ENCODE measurements at regions not wholly inside any gene's neighbourhood (a gene's known extent, or its start where the extent isn't known, plus 50 kb on each side); places are given as distances from the start of the nearest gene placed in this dataset.

DNA sequence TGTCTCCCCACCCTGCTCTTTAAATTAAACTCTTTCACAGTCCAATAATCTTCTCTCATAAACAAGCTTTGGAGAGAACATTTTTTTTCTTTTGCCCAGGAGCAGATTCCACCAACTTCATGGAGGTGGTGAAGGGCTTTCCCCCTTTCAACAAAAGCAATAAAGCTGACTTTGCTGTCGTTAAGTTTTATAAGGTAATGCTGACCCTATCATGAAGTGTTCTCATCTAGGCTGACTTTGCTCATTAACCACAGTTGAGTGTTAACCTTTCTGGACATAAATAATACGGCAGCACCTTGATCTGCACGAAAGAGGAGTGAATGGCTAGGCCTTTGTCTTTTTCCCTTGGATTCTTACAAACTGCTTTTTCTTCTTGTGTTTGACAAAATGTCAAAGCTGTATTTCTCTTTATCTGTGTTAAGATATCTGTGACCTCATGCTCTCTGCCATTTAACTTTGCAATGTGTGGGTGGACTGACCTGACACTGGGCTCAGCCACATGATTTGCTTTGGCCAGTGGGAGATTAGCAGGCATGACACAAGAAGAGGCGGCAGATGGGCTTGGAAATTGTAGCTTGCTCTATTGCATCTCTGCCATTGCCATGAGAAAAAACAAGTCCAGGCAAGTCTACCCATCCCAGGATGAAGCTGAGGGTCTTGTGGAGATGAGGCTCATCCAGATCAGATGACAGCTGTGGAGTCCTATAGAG, 470.9 kb upstream of the CCDC196 start:
- no peaks in the 10 kb centered on the region for H4K20me1 ChIP-seq (replicated peaks; ENCODE audit: insufficient read depth)
- no peaks in the 10 kb centered on the region for H3K79me2 ChIP-seq (replicated peaks; ENCODE audit: insufficient read depth)
- peaks cover 3% of the 10 kb centered on the region for H3K27me3 Mint-ChIP-seq (ENCODE audit: insufficient read depth, low read depth, poor library complexity)
- ATAC-seq (no peak), DNase-seq (ENCODE audit: low spot score) (no peak)
- H3K27me3 ChIP-seq (ENCODE audit: insufficient read depth): no peaks in the 10 kb centered on the region
- no peak overlapping the region for H3K4me3 ChIP-seq
- TF ChIP-seq ZNF114 (CRISPR knock-in tag; IDR thresholded peaks at IDR 0.05): no peak
- no peak for TF ChIP-seq EZH2phosphoT487 (IDR thresholded peaks at IDR 0.05; ENCODE audit: unreplicated experiment)
- TF ChIP-seq CREB1 (CRISPR knock-in tag; IDR thresholded peaks at IDR 0.05; ENCODE audit: low read depth): no peak
- TF ChIP-seq ZNF331 (CRISPR knock-in tag; IDR thresholded peaks at IDR 0.05; ENCODE audit: low read depth): no peak
- TF ChIP-seq JUNB (IDR thresholded peaks at IDR 0.05; ENCODE audit: unreplicated experiment): no peak
- no peak for TF ChIP-seq ETS1 (IDR thresholded peaks at IDR 0.05)
- no peak for TF ChIP-seq CTCF (conservative IDR thresholded peaks at IDR 0.05; ENCODE audit: low read depth in 2 of 2)
- no peak for TF ChIP-seq POLR2AphosphoS5 (IDR thresholded peaks at IDR 0.05; ENCODE audit: low read depth)
- TF ChIP-seq, protein P1, sequence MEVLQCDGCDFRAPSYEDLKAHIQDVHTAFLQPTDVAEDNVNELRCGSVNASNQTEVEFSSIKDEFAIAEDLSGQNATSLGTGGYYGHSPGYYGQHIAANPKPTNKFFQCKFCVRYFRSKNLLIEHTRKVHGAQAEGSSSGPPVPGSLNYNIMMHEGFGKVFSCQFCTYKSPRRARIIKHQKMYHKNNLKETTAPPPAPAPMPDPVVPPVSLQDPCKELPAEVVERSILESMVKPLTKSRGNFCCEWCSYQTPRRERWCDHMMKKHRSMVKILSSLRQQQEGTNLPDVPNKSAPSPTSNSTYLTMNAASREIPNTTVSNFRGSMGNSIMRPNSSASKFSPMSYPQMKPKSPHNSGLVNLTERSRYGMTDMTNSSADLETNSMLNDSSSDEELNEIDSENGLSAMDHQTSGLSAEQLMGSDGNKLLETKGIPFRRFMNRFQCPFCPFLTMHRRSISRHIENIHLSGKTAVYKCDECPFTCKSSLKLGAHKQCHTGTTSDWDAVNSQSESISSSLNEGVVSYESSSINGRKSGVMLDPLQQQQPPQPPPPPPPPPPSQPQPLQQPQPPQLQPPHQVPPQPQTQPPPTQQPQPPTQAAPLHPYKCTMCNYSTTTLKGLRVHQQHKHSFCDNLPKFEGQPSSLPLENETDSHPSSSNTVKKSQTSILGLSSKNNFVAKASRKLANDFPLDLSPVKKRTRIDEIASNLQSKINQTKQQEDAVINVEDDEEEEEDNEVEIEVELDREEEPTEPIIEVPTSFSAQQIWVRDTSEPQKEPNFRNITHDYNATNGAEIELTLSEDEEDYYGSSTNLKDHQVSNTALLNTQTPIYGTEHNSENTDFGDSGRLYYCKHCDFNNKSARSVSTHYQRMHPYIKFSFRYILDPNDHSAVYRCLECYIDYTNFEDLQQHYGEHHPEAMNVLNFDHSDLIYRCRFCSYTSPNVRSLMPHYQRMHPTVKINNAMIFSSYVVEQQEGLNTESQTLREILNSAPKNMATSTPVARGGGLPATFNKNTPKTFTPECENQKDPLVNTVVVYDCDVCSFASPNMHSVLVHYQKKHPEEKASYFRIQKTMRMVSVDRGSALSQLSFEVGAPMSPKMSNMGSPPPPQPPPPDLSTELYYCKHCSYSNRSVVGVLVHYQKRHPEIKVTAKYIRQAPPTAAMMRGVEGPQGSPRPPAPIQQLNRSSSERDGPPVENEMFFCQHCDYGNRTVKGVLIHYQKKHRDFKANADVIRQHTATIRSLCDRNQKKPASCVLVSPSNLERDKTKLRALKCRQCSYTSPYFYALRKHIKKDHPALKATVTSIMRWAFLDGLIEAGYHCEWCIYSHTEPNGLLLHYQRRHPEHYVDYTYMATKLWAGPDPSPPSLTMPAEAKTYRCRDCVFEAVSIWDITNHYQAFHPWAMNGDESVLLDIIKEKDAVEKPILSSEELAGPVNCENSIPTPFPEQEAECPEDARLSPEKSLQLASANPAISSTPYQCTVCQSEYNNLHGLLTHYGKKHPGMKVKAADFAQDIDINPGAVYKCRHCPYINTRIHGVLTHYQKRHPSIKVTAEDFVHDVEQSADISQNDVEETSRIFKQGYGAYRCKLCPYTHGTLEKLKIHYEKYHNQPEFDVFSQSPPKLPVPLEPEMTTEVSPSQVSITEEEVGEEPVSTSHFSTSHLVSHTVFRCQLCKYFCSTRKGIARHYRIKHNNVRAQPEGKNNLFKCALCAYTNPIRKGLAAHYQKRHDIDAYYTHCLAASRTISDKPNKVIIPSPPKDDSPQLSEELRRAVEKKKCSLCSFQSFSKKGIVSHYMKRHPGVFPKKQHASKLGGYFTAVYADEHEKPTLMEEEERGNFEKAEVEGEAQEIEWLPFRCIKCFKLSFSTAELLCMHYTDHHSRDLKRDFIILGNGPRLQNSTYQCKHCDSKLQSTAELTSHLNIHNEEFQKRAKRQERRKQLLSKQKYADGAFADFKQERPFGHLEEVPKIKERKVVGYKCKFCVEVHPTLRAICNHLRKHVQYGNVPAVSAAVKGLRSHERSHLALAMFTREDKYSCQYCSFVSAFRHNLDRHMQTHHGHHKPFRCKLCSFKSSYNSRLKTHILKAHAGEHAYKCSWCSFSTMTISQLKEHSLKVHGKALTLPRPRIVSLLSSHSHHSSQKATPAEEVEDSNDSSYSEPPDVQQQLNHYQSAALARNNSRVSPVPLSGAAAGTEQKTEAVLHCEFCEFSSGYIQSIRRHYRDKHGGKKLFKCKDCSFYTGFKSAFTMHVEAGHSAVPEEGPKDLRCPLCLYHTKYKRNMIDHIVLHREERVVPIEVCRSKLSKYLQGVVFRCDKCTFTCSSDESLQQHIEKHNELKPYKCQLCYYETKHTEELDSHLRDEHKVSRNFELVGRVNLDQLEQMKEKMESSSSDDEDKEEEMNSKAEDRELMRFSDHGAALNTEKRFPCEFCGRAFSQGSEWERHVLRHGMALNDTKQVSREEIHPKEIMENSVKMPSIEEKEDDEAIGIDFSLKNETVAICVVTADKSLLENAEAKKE (CRISPR knock-in tag; IDR thresholded peaks at IDR 0.05): no peak
- TF ChIP-seq NANOG (IDR thresholded peaks at IDR 0.05; ENCODE audit: borderline replicate concordance): no peak
- TF ChIP-seq EZH2 (IDR thresholded peaks at IDR 0.05; ENCODE audit: low read depth, unreplicated experiment): no peak
- TF ChIP-seq STAT1 (IDR thresholded peaks at IDR 0.05; ENCODE audit: unreplicated experiment): no peak
- TF ChIP-seq, protein P2, sequence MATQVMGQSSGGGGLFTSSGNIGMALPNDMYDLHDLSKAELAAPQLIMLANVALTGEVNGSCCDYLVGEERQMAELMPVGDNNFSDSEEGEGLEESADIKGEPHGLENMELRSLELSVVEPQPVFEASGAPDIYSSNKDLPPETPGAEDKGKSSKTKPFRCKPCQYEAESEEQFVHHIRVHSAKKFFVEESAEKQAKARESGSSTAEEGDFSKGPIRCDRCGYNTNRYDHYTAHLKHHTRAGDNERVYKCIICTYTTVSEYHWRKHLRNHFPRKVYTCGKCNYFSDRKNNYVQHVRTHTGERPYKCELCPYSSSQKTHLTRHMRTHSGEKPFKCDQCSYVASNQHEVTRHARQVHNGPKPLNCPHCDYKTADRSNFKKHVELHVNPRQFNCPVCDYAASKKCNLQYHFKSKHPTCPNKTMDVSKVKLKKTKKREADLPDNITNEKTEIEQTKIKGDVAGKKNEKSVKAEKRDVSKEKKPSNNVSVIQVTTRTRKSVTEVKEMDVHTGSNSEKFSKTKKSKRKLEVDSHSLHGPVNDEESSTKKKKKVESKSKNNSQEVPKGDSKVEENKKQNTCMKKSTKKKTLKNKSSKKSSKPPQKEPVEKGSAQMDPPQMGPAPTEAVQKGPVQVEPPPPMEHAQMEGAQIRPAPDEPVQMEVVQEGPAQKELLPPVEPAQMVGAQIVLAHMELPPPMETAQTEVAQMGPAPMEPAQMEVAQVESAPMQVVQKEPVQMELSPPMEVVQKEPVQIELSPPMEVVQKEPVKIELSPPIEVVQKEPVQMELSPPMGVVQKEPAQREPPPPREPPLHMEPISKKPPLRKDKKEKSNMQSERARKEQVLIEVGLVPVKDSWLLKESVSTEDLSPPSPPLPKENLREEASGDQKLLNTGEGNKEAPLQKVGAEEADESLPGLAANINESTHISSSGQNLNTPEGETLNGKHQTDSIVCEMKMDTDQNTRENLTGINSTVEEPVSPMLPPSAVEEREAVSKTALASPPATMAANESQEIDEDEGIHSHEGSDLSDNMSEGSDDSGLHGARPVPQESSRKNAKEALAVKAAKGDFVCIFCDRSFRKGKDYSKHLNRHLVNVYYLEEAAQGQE (IDR thresholded peaks at IDR 0.05; ENCODE audit: unreplicated experiment): no peak
- peaks cover 23% of the 10 kb centered on the region for H3K4me1 Mint-ChIP-seq
- no peaks in the 10 kb centered on the region for H3K36me3 ChIP-seq (ENCODE audit: insufficient read depth)
- H3F3A ChIP-seq (replicated peaks; ENCODE audit: low read depth): no peaks in the 10 kb centered on the region
- H3K9me3 Mint-ChIP-seq: peaks cover 10% of the 10 kb centered on the region
- H3K4me2 ChIP-seq: no peak overlapping the region
- no peak overlapping the region for H3K27ac Mint-ChIP-seq
- no peak overlapping the region for H3K27ac ChIP-seq (ENCODE audit: low read depth)
- no peak overlapping the region for H3K4me3 Mint-ChIP-seq
- H3K36me3 Mint-ChIP-seq (ENCODE audit: low read depth): 0 out of 3 replicates have a peak, but pooled peaks cover 3% of the 10 kb centered on the region
- no peak overlapping the region for H2AFZ ChIP-seq
- H3K9me2 ChIP-seq (ENCODE audit: insufficient read depth): peaks cover 16% of the 10 kb centered on the region
- H3K4me1 ChIP-seq (ENCODE audit: insufficient read depth): peaks cover 22% of the 10 kb centered on the region
